ENCODE measurements at regions not wholly inside any gene's neighbourhood (a gene's known extent, or its start where the extent isn't known, plus 50 kb on each side); places are given as distances from the start of the nearest gene placed in this dataset.

- TF ChIP-seq CTCF (IDR thresholded peaks at IDR 0.05; ENCODE audit: low read depth, low read length) = no peak
- in situ Hi-C loops (cut with HindIII; ENCODE audit: low sequenced_read_pairs) = no loop called here
- no peak overlapping the region for H3K4me3 ChIP-seq (ENCODE audit: low read depth, low read length)
- no peak for DNase-seq (ENCODE audit: low read depth, low spot score)
Observed at GRCh38 chr3:159652452-159652851, 336.2 kb upstream of the IL12A start.

- no peak overlapping the region for H3K4me3 ChIP-seq (ENCODE audit: low read depth, low read length)
- TF ChIP-seq CTCF (IDR thresholded peaks at IDR 0.05; ENCODE audit: low read depth, low read length) = no peak
- DNase-seq (ENCODE audit: low read depth, low spot score) = no peak
- in situ Hi-C loops (cut with HindIII; ENCODE audit: low sequenced_read_pairs) = no loop called here
Observed at GRCh38 chr3:159654183-159655134, 334.2 kb upstream of the IL12A start.

GRCh38 chr3:159655202-159655601 is 333.4 kb upstream of the IL12A start:
- in situ Hi-C loops (cut with HindIII; ENCODE audit: low sequenced_read_pairs) = no loop called here
- TF ChIP-seq CTCF (IDR thresholded peaks at IDR 0.05; ENCODE audit: low read depth, low read length) = no peak
- no peak overlapping the region for H3K4me3 ChIP-seq (ENCODE audit: low read depth, low read length)
- DNase-seq (ENCODE audit: low read depth, low spot score) = no peak

- in situ Hi-C loops (cut with HindIII; ENCODE audit: low sequenced_read_pairs) = no loop called here
- no peak for TF ChIP-seq CTCF (IDR thresholded peaks at IDR 0.05; ENCODE audit: low read depth, low read length)
- DNase-seq (ENCODE audit: low read depth, low spot score) = no peak
Observed at GRCh38 chr3:159657176-159657575, 331.5 kb upstream of the IL12A start.

DNA sequence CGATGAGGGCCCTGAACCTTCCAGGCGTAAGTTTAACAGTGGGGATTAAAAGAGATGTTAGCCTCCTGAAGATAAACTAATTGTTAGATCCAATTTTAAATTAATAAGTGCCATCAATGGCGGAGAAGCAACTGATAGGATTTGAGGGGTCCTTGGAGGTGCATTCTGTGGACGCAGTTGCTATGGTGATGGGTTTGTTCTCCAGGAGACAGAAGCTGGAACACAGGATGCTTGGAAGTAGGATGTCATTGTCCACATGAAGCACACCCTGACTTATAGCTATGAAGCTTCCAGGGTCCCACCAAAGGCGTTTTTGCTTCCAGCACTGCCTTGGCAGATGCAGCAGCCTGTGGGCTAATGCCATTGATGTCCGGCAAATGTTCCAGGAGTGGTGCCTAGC is 331.0 kb upstream of the IL12A start:
- no peak for DNase-seq (ENCODE audit: low read depth, low spot score)
- no peak overlapping the region for H3K4me3 ChIP-seq (ENCODE audit: low read depth, low read length)
- in situ Hi-C loops (cut with HindIII; ENCODE audit: low sequenced_read_pairs) = no loop called here
- no peak for TF ChIP-seq CTCF (IDR thresholded peaks at IDR 0.05; ENCODE audit: low read depth, low read length)

More at GRCh38 chr3:159657176-159657575, 331.5 kb upstream of the IL12A start:
- H3K4me3 ChIP-seq (ENCODE audit: low read depth, low read length) = no peak overlapping the region

DNA sequence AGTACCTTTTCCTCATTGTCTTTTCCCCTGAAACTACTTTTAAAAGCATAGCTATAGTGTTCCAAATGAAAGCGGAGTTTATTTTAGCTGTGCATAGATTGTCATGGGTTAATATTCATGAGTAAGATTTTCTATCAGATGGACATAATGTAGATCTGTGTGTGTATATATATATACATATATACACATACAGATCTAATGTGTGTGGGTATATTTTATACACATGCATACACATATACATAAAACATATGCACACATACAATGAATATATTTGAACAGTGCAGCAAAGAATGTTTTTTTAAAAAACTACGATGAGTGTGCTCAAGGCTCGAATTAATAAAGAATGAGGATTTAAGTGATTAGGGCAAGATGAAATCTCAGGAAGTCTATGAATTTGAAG is 328.3 kb upstream of the IL12A start:
- in situ Hi-C loops (cut with HindIII; ENCODE audit: low sequenced_read_pairs) = no loop called here
- TF ChIP-seq CTCF (IDR thresholded peaks at IDR 0.05; ENCODE audit: low read depth, low read length) = no peak
- no peak for DNase-seq (ENCODE audit: low read depth, low spot score)
- H3K4me3 ChIP-seq (ENCODE audit: low read depth, low read length) = no peak overlapping the region
